ENCODE measurements at regions not wholly inside any gene's neighbourhood (a gene's known extent, or its start where the extent isn't known, plus 50 kb on each side); places are given as distances from the start of the nearest gene placed in this dataset.

DNA sequence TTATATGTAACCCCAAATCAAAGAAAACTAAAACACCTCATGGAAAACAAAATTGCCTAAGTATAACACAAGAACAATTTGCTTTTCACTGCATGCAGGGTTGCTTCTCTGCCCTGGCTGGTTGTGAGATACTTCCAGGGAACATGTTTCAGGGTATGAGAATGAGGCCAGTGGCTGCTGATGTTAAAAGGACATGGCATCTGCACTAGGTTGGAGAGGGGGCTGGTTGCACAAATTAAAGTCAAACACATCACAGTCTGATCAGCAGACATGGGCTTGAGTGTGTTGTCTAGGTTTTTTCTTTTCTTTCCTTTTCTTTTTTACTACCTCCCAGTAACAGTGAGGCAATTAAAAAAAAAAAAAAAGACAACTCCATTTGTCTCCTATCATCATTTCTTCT is 374.9 kb downstream of the MCTP2 start:
- TF ChIP-seq EZH2 (IDR thresholded peaks at IDR 0.05; ENCODE audit: low read depth, unreplicated experiment) (no peak), POLR2AphosphoS5 (IDR thresholded peaks at IDR 0.05; ENCODE audit: low read depth) (no peak)
- TF ChIP-seq, protein P1, sequence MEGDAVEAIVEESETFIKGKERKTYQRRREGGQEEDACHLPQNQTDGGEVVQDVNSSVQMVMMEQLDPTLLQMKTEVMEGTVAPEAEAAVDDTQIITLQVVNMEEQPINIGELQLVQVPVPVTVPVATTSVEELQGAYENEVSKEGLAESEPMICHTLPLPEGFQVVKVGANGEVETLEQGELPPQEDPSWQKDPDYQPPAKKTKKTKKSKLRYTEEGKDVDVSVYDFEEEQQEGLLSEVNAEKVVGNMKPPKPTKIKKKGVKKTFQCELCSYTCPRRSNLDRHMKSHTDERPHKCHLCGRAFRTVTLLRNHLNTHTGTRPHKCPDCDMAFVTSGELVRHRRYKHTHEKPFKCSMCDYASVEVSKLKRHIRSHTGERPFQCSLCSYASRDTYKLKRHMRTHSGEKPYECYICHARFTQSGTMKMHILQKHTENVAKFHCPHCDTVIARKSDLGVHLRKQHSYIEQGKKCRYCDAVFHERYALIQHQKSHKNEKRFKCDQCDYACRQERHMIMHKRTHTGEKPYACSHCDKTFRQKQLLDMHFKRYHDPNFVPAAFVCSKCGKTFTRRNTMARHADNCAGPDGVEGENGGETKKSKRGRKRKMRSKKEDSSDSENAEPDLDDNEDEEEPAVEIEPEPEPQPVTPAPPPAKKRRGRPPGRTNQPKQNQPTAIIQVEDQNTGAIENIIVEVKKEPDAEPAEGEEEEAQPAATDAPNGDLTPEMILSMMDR (conservative IDR thresholded peaks at IDR 0.05; ENCODE audit: low read depth in 2 of 2) = no peak
